H1 (cell line): ENCODE measurements at regions not wholly inside any gene's neighbourhood (a gene's known extent, or its start where the extent isn't known, plus 50 kb on each side); places are given as distances from the start of the nearest gene placed in this dataset.

ENCODE experiments used
- JUN ChIP-seq: IDR thresholded peaks from 2 replicates; pipeline ENCODE4 v1.6.1; 2011; ENCODE audit warnings: low read depth, mild to moderate bottlenecking, improper control_type of control experiment, low read length
- SIX5 ChIP-seq: IDR thresholded peaks from 2 replicates; pipeline ENCODE4 v1.6.1; 2011; ENCODE audit warnings: mild to moderate bottlenecking, low read depth, low read length
- SP2 ChIP-seq: IDR thresholded peaks from 2 replicates; pipeline ENCODE4 v1.6.1; 2012; ENCODE audit warnings: mild to moderate bottlenecking, low read length, inconsistent platforms
- SP4 ChIP-seq: IDR thresholded peaks from 2 replicates; pipeline ENCODE4 v1.6.1; 2012; ENCODE audit warnings: low read length, inconsistent platforms
- TBP ChIP-seq: IDR thresholded peaks from 2 replicates; pipeline ENCODE4 v1.6.1; 2011; ENCODE audit warnings: low read depth, low read length, improper control_type of control experiment
- TF ChIP-seq, protein P1 (sequence below): fragments of 300-600 bp; sonication (generic); IDR thresholded peaks from 2 replicates; pipeline ENCODE4 v1.7.1; 2012; ENCODE audit warnings: low read length, moderate library complexity, mild to moderate bottlenecking, inconsistent platforms; ENCODE audit not compliant: insufficient replicate concordance

GRCh38 chr3:176795891-176796290, 401.4 kb downstream of the TBL1XR1 start (continued):
- TF ChIP-seq, protein P1, sequence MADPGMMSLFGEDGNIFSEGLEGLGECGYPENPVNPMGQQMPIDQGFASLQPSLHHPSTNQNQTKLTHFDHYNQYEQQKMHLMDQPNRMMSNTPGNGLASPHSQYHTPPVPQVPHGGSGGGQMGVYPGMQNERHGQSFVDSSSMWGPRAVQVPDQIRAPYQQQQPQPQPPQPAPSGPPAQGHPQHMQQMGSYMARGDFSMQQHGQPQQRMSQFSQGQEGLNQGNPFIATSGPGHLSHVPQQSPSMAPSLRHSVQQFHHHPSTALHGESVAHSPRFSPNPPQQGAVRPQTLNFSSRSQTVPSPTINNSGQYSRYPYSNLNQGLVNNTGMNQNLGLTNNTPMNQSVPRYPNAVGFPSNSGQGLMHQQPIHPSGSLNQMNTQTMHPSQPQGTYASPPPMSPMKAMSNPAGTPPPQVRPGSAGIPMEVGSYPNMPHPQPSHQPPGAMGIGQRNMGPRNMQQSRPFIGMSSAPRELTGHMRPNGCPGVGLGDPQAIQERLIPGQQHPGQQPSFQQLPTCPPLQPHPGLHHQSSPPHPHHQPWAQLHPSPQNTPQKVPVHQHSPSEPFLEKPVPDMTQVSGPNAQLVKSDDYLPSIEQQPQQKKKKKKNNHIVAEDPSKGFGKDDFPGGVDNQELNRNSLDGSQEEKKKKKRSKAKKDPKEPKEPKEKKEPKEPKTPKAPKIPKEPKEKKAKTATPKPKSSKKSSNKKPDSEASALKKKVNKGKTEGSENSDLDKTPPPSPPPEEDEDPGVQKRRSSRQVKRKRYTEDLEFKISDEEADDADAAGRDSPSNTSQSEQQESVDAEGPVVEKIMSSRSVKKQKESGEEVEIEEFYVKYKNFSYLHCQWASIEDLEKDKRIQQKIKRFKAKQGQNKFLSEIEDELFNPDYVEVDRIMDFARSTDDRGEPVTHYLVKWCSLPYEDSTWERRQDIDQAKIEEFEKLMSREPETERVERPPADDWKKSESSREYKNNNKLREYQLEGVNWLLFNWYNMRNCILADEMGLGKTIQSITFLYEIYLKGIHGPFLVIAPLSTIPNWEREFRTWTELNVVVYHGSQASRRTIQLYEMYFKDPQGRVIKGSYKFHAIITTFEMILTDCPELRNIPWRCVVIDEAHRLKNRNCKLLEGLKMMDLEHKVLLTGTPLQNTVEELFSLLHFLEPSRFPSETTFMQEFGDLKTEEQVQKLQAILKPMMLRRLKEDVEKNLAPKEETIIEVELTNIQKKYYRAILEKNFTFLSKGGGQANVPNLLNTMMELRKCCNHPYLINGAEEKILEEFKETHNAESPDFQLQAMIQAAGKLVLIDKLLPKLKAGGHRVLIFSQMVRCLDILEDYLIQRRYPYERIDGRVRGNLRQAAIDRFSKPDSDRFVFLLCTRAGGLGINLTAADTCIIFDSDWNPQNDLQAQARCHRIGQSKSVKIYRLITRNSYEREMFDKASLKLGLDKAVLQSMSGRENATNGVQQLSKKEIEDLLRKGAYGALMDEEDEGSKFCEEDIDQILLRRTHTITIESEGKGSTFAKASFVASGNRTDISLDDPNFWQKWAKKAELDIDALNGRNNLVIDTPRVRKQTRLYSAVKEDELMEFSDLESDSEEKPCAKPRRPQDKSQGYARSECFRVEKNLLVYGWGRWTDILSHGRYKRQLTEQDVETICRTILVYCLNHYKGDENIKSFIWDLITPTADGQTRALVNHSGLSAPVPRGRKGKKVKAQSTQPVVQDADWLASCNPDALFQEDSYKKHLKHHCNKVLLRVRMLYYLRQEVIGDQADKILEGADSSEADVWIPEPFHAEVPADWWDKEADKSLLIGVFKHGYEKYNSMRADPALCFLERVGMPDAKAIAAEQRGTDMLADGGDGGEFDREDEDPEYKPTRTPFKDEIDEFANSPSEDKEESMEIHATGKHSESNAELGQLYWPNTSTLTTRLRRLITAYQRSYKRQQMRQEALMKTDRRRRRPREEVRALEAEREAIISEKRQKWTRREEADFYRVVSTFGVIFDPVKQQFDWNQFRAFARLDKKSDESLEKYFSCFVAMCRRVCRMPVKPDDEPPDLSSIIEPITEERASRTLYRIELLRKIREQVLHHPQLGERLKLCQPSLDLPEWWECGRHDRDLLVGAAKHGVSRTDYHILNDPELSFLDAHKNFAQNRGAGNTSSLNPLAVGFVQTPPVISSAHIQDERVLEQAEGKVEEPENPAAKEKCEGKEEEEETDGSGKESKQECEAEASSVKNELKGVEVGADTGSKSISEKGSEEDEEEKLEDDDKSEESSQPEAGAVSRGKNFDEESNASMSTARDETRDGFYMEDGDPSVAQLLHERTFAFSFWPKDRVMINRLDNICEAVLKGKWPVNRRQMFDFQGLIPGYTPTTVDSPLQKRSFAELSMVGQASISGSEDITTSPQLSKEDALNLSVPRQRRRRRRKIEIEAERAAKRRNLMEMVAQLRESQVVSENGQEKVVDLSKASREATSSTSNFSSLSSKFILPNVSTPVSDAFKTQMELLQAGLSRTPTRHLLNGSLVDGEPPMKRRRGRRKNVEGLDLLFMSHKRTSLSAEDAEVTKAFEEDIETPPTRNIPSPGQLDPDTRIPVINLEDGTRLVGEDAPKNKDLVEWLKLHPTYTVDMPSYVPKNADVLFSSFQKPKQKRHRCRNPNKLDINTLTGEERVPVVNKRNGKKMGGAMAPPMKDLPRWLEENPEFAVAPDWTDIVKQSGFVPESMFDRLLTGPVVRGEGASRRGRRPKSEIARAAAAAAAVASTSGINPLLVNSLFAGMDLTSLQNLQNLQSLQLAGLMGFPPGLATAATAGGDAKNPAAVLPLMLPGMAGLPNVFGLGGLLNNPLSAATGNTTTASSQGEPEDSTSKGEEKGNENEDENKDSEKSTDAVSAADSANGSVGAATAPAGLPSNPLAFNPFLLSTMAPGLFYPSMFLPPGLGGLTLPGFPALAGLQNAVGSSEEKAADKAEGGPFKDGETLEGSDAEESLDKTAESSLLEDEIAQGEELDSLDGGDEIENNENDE = no peak
- TF ChIP-seq SP4 (no peak), SIX5 (no peak), TBP (no peak), SP2 (no peak), JUN (no peak)
